HCT116 (cell line): ENCODE measurements at regions not wholly inside any gene's neighbourhood (a gene's known extent, or its start where the extent isn't known, plus 50 kb on each side); places are given as distances from the start of the nearest gene placed in this dataset.

Experiments used
- ATAC-seq: fragments of 200-7000 bp; cut with Tn5 transposase; 2 replicates; pipeline ENCODE4 v1.9.1; 2020; ENCODE audit warnings: mild to moderate bottlenecking, moderate library complexity
- BruUV-seq: library from RNA; stranded (reverse); fragments of 400-500 nt; replicated peaks from 2 replicates; lab custom pipeline; 2021; lab: Mats Ljungman, UMichigan
- CTCF ChIA-PET: fragments of 300-600 bp; sonication (Branson Sonifier 250); formaldehyde crosslinking; loops from one replicate; lab custom pipeline; 2021; ENCODE audit warnings: antibody characterized with exemption; lab: Charles Lee
- POLR2A ChIA-PET: fragments of 300-600, 350-600 bp; sonication (Branson Sonifier 250); formaldehyde crosslinking; loops from one replicate; lab custom pipeline; 2021; ENCODE audit warnings: antibody characterized with exemption; lab: Charles Lee
- RAD21 ChIA-PET, 2 experiments: fragments of 300-600 bp; sonication (Branson Sonifier 250); formaldehyde crosslinking; loops; one replicate each; lab custom pipeline; 2023; ENCODE audit warnings: low total read pairs in 2 of 2; ENCODE audit not compliant: uncharacterized antibody in 2 of 2, unreplicated experiment in 2 of 2, low non-redundant PET in 1 of 2; lab: Charles Lee
- DNase-seq: peaks from one replicate; pipeline ENCODE4 v3.0.0-alpha.2; 2010; ENCODE audit warnings: low read depth, low spot score
- H2AFZ ChIP-seq: fragments of 200-600 bp; shearing (Covaris generic), sonication (generic); 2 replicates; pipeline ENCODE4 v1.6.1; 2017; ENCODE audit warnings: low read depth, mixed run types, mixed read lengths, antibody characterized with exemption, low read length; ENCODE audit not compliant: poor library complexity, severe bottlenecking
- H3K27ac ChIP-seq: 2 replicates; pipeline ENCODE4 v1.5.1; 2012; ENCODE audit warnings: low read depth, low read length
- H3K27me3 ChIP-seq: fragments of 200-600 bp; sonication (generic); 2 replicates; pipeline ENCODE4 v1.6.1; 2016; ENCODE audit warnings: mixed run types, low read length, mixed read lengths; ENCODE audit not compliant: insufficient read depth
- H3K36me3 ChIP-seq, 2 experiments: fragments of 200-500 bp in 1 of 2; fragments of 200-600 bp in 1 of 2; sonication (Bioruptor generic) in 1 of 2; sonication (generic) in 1 of 2; 2 replicates each; pipeline versions ENCODE4 v1.5.1 to v1.6.1; 2014 to 2016; ENCODE audit warnings: low read length in 2 of 2, inconsistent platforms in 1 of 2, mixed read lengths in 1 of 2, mixed run types in 1 of 2; ENCODE audit not compliant: insufficient read depth in 2 of 2, control insufficient read depth in 1 of 2
- H3K4me1 ChIP-seq, 2 experiments: fragments of 200-600 bp in 1 of 2; sonication (generic) in 1 of 2; 2 replicates each; pipeline versions ENCODE4 v1.5.1 to v1.6.1; 2012 to 2017; ENCODE audit warnings: low read length in 2 of 2, inconsistent platforms in 1 of 2, mild to moderate bottlenecking in 1 of 2, mixed read lengths in 1 of 2, mixed run types in 1 of 2, moderate library complexity in 1 of 2; ENCODE audit not compliant: insufficient read depth in 2 of 2, control insufficient read depth in 1 of 2
- H3K4me2 ChIP-seq: fragments of 200-600 bp; sonication (generic); 2 replicates; pipeline ENCODE4 v1.6.1; 2017; ENCODE audit warnings: mixed run types, low read length, mixed read lengths
- H3K4me3 ChIP-seq, 2 experiments: fragments of 200-600 bp in 1 of 2; sonication (generic) in 1 of 2; replicated peaks in 1 of 2; 2 replicates each; pipeline ENCODE4 v1.5.1; 2011 to 2016; ENCODE audit warnings: low read length in 2 of 2, control low read depth in 1 of 2, low read depth in 1 of 2, mild to moderate bottlenecking in 1 of 2, mixed read lengths in 1 of 2, mixed run types in 1 of 2
- H3K79me2 ChIP-seq: fragments of 200-600 bp; sonication (generic); 2 replicates; pipeline ENCODE4 v1.6.1; 2017; ENCODE audit warnings: mild to moderate bottlenecking, mixed run types, low read length, moderate library complexity, mixed read lengths; ENCODE audit not compliant: insufficient read depth
- H3K9ac ChIP-seq: fragments of 200-600 bp; sonication (generic); 2 replicates; pipeline ENCODE4 v1.6.1; 2016; ENCODE audit warnings: low read length, mixed read lengths
- H3K9me2 ChIP-seq: fragments of 200-600 bp; sonication (generic), shearing (Covaris generic); 2 replicates; pipeline ENCODE4 v1.6.1; 2017; ENCODE audit warnings: mixed run types, mild to moderate bottlenecking, moderate library complexity; ENCODE audit not compliant: insufficient read depth
- H3K9me3 ChIP-seq, 2 experiments: fragments of 200-500 bp in 1 of 2; fragments of 200-600 bp in 1 of 2; sonication (Bioruptor generic) in 1 of 2; sonication (generic) in 1 of 2; 2 replicates each; pipeline ENCODE4 v1.6.1; 2014 to 2017; ENCODE audit warnings: low read length in 2 of 2, mixed read lengths in 2 of 2, inconsistent platforms in 1 of 2, low read depth in 1 of 2, mild to moderate bottlenecking in 1 of 2, mixed run types in 1 of 2, moderate library complexity in 1 of 2; ENCODE audit not compliant: control insufficient read depth in 1 of 2, insufficient read depth in 1 of 2
- H4K20me1 ChIP-seq: fragments of 200-600 bp; sonication (generic), shearing (Covaris generic); 2 replicates; pipeline ENCODE4 v1.6.1; 2017; ENCODE audit warnings: mixed run types, mild to moderate bottlenecking, moderate library complexity; ENCODE audit not compliant: insufficient read depth
- CBX3 ChIP-seq: IDR thresholded peaks from 2 replicates; pipeline ENCODE4 v1.6.1; 2012; ENCODE audit warnings: low read depth
- CEBPB ChIP-seq: IDR thresholded peaks from 2 replicates; pipeline ENCODE4 v1.6.1; 2012; ENCODE audit warnings: low read depth
- ELF1 ChIP-seq: IDR thresholded peaks from 2 replicates; pipeline ENCODE4 v1.6.1; 2012; ENCODE audit warnings: low read depth, borderline replicate concordance
- EZH2phosphoT487 ChIP-seq: fragments of 200-600 bp; IDR thresholded peaks from 2 replicates; pipeline ENCODE4 v1.6.1; 2018; ENCODE audit warnings: antibody characterized with exemption, borderline replicate concordance
- RAD21 ChIP-seq: IDR thresholded peaks from 2 replicates; pipeline ENCODE4 v1.6.1; 2012; ENCODE audit warnings: low read depth, mild to moderate bottlenecking
- SIN3A ChIP-seq: IDR thresholded peaks from 2 replicates; pipeline ENCODE4 v1.6.1; 2012; ENCODE audit warnings: low read depth
- TCF7L2 ChIP-seq: IDR thresholded peaks from 2 replicates; pipeline ENCODE4 v1.7.0; 2011; ENCODE audit warnings: borderline replicate concordance, inconsistent platforms; ENCODE audit not compliant: insufficient read depth, insufficient read length; ENCODE audit errors: extremely low read depth
- ZNF274 ChIP-seq: fragments of 200-500 bp; sonication (Bioruptor generic); IDR thresholded peaks from 2 replicates; pipeline ENCODE4 v1.6.1; 2014; ENCODE audit warnings: mild to moderate bottlenecking, low read depth, low read length, inconsistent platforms
- intact Hi-C: fragments of 100-400 bp; cut with micrococcal nuclease; formaldehyde crosslinking; loops from 2 replicates; pipeline ENCODE4 v1.10.0; 2022
- TF ChIP-seq, protein P1 (sequence below): IDR thresholded peaks from 2 replicates; pipeline ENCODE4 v1.6.1; 2011; ENCODE audit warnings: mild to moderate bottlenecking, low read length, moderate library complexity; ENCODE audit not compliant: insufficient replicate concordance; ENCODE audit errors: extremely low read depth
- TF ChIP-seq, protein P2 (sequence below), 3 experiments: fragments of 200-600 bp in 1 of 3; sonication (generic) in 1 of 3; IDR thresholded peaks in 2 of 3; conservative IDR thresholded peaks in 1 of 3; 2 replicates each; pipeline ENCODE4 v1.5.1; 2012 to 2017; ENCODE audit warnings: low read depth in 2 of 3, low read length in 2 of 3, antibody characterized with exemption in 1 of 3, borderline replicate concordance in 1 of 3, control low read depth in 1 of 3, mild to moderate bottlenecking in 1 of 3, mixed read lengths in 1 of 3, mixed run types in 1 of 3, moderate library complexity in 1 of 3; ENCODE audit not compliant: insufficient read depth in 1 of 3
- TF ChIP-seq, protein P3 (sequence below): IDR thresholded peaks from 2 replicates; pipeline ENCODE4 v1.6.1; 2012

DNA sequence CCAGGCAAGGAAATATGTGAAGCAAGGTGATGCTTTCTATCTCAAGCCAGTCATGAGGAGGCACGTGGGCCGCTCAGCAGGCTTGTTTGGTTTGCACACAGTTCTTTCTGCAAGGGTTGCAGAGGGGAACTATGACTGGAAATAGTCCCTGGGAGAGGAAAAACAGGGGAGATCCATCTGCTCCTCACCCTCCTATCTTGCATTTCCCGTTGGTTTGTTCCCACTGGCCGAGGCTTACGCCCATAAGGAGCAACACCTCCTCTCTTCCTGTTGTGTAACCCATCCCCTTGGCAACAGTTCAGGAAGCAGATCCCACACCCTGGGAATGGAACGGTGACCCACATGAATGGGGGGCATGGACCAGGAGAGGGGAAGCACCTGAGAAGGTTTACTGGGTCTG lies 72.1 kb upstream of the MAGI1 start:
- Histone ChIP-seq H3K4me1 (peaks cover 5 to 9% of the 10 kb centered on the region in 2 experiments; a peak in 3 of 4 replicates), H3K4me2 (no peak overlapping the region), H4K20me1 (no peaks in the 10 kb centered on the region), H3K79me2 (no peaks in the 10 kb centered on the region), H3K9ac (no peak overlapping the region), H3K9me3 (no peaks in the 10 kb centered on the region), H2AFZ (no peak overlapping the region), H3K27me3 (no peaks in the 10 kb centered on the region), H3K4me3 (no peak overlapping the region), H3K27ac (no peak overlapping the region), H3K36me3 (no peaks in the 10 kb centered on the region), H3K9me2 (no peaks in the 10 kb centered on the region)
- POLR2A ChIA-PET = no interaction called here
- ATAC-seq = no peak
- DNase-seq = no peak
- RAD21 ChIA-PET = no interaction called here
- CTCF ChIA-PET = no interaction called here
- BruUV-seq = no TSS peak
- intact Hi-C loops = no loop called here
- TF ChIP-seq EZH2phosphoT487 (no peak), RAD21 (no peak), CEBPB (no peak)
- TF ChIP-seq, protein P1, sequence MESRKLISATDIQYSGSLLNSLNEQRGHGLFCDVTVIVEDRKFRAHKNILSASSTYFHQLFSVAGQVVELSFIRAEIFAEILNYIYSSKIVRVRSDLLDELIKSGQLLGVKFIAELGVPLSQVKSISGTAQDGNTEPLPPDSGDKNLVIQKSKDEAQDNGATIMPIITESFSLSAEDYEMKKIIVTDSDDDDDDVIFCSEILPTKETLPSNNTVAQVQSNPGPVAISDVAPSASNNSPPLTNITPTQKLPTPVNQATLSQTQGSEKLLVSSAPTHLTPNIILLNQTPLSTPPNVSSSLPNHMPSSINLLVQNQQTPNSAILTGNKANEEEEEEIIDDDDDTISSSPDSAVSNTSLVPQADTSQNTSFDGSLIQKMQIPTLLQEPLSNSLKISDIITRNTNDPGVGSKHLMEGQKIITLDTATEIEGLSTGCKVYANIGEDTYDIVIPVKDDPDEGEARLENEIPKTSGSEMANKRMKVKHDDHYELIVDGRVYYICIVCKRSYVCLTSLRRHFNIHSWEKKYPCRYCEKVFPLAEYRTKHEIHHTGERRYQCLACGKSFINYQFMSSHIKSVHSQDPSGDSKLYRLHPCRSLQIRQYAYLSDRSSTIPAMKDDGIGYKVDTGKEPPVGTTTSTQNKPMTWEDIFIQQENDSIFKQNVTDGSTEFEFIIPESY = no peak

DNA sequence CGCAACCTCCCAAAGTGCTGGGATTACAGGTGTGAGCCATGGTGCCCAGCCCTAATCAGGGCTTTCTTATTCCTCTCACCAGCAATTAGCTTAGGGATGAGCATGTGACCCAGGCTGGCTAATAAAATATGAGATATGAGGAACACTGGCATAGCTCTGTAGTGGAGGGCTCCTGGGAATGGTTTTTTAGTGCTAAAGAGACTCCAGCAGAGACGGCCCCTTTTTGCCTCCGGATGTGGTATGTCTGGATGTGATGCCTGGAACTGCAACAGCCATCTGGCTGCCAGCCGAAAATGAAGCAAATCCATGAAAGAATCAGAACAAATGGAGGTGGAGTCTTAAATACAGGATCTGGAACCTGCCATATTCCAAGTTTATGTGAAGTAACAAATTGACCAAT lies 69.1 kb upstream of the MAGI1 start:
- TF ChIP-seq ELF1 = no peak
- TF ChIP-seq, protein P2, sequence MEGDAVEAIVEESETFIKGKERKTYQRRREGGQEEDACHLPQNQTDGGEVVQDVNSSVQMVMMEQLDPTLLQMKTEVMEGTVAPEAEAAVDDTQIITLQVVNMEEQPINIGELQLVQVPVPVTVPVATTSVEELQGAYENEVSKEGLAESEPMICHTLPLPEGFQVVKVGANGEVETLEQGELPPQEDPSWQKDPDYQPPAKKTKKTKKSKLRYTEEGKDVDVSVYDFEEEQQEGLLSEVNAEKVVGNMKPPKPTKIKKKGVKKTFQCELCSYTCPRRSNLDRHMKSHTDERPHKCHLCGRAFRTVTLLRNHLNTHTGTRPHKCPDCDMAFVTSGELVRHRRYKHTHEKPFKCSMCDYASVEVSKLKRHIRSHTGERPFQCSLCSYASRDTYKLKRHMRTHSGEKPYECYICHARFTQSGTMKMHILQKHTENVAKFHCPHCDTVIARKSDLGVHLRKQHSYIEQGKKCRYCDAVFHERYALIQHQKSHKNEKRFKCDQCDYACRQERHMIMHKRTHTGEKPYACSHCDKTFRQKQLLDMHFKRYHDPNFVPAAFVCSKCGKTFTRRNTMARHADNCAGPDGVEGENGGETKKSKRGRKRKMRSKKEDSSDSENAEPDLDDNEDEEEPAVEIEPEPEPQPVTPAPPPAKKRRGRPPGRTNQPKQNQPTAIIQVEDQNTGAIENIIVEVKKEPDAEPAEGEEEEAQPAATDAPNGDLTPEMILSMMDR (IDR thresholded peaks at IDR 0.05 in 2 of 3, conservative IDR thresholded peaks at IDR 0.05 in 1 of 3; ENCODE audit: borderline replicate concordance in 1 of 3, insufficient read depth in 1 of 3, low read depth in 2 of 3, low read length in 2 of 3) = no peak
- no peak for TF ChIP-seq ZNF274
- TF ChIP-seq, protein P3, sequence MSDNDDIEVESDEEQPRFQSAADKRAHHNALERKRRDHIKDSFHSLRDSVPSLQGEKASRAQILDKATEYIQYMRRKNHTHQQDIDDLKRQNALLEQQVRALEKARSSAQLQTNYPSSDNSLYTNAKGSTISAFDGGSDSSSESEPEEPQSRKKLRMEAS = no peak
- TF ChIP-seq EZH2phosphoT487 = no peak
- no peak for TF ChIP-seq CBX3
- TF ChIP-seq CEBPB = no peak
- no peak for TF ChIP-seq SIN3A
- TF ChIP-seq TCF7L2 = no peak
- Histone ChIP-seq H3K4me2 (no peak overlapping the region), H3K79me2 (no peaks in the 10 kb centered on the region), H3K4me3 (no peak overlapping the region), H3K27ac (no peak overlapping the region), H3K9me3 (no peaks in the 10 kb centered on the region), H3K4me1 (no peaks in the 10 kb centered on the region), H4K20me1 (no peaks in the 10 kb centered on the region), H3K36me3 (no peaks in the 10 kb centered on the region), H3K27me3 (no peaks in the 10 kb centered on the region), H3K9me2 (no peaks in the 10 kb centered on the region), H3K9ac (no peak overlapping the region), H2AFZ (no peak overlapping the region)
- ATAC-seq (no peak), DNase-seq (no peak)
- intact Hi-C loops = no loop called here
- POLR2A ChIA-PET = no interaction called here
- no TSS peak for BruUV-seq
- RAD21 ChIA-PET = no interaction called here
- CTCF ChIA-PET = no interaction called here
